Peyer's patch (tissue), 4 donors: ENCODE measurements at regions not wholly inside any gene's neighbourhood (a gene's known extent, or its start where the extent isn't known, plus 50 kb on each side); places are given as distances from the start of the nearest gene placed in this dataset.

ENCODE experiments used
- CTCF ChIP-seq, 6 experiments: fragments of 450-650 bp in 4 of 6; fragments of 200-600 bp in 2 of 6; sonication (generic) in 1 of 6; IDR thresholded peaks; one replicate each; pipeline ENCODE4 v1.5.1; 2017 to 2019; ENCODE audit warnings: antibody characterized with exemption in 6 of 6, mild to moderate bottlenecking in 3 of 6, moderate library complexity in 1 of 6
- POLR2A ChIP-seq, 2 donors: fragments of 450-650 bp; IDR thresholded peaks; one replicate each; pipeline ENCODE4 v1.5.1; 2017; ENCODE audit warnings: antibody characterized with exemption in 2 of 2, mild to moderate bottlenecking in 2 of 2, moderate library complexity in 2 of 2

- TF ChIP-seq CTCF (IDR thresholded peaks at IDR 0.05) (no peak), POLR2A (IDR thresholded peaks at IDR 0.05) (no peak)
Measured at GRCh38 chr2:611519-611918, 65.7 kb downstream of the TMEM18 start.
